ENCODE measurements at regions not wholly inside any gene's neighbourhood (a gene's known extent, or its start where the extent isn't known, plus 50 kb on each side); places are given as distances from the start of the nearest gene placed in this dataset.

GRCh38 chr2:88857274-88857741, 165.8 kb downstream of the RPIA start:
- no peak overlapping the region for H3K4me3 ChIP-seq (replicated peaks; ENCODE audit: low read depth, low read length)
- DNase-seq (ENCODE audit: low read depth): no peak
- TF ChIP-seq CTCF (IDR thresholded peaks at IDR 0.05; ENCODE audit: low read length, missing control alignments): no peak

GRCh38 chr2:88857951-88858411, 166.5 kb downstream of the RPIA start:
- no peak for TF ChIP-seq CTCF (IDR thresholded peaks at IDR 0.05; ENCODE audit: low read length, missing control alignments)
- DNase-seq (ENCODE audit: low read depth): peak; percentile 60
- no peak overlapping the region for H3K4me3 ChIP-seq (replicated peaks; ENCODE audit: low read depth, low read length)

GRCh38 chr2:88859461-88859860, 168.0 kb downstream of the RPIA start:
- no peak for TF ChIP-seq CTCF (IDR thresholded peaks at IDR 0.05; ENCODE audit: low read length, missing control alignments)
- no peak overlapping the region for H3K4me3 ChIP-seq (replicated peaks; ENCODE audit: low read depth, low read length)
- DNase-seq (ENCODE audit: low read depth): no peak

GRCh38 chr2:88860421-88861075, 169.1 kb downstream of the RPIA start:
- no peak for TF ChIP-seq CTCF (IDR thresholded peaks at IDR 0.05; ENCODE audit: low read length, missing control alignments)
- no peak for DNase-seq (ENCODE audit: low read depth)
- no peak overlapping the region for H3K4me3 ChIP-seq (replicated peaks; ENCODE audit: low read depth, low read length)

- peak; percentile 18 for DNase-seq (ENCODE audit: low read depth)
- no peak for TF ChIP-seq CTCF (IDR thresholded peaks at IDR 0.05; ENCODE audit: low read length, missing control alignments)
- no peak overlapping the region for H3K4me3 ChIP-seq (replicated peaks; ENCODE audit: low read depth, low read length)
Observed at GRCh38 chr2:88865801-88866371, 174.4 kb downstream of the RPIA start.

- no peak for TF ChIP-seq CTCF (IDR thresholded peaks at IDR 0.05; ENCODE audit: low read length, missing control alignments)
- no peak for DNase-seq (ENCODE audit: low read depth)
- H3K4me3 ChIP-seq (replicated peaks; ENCODE audit: low read depth, low read length): no peak overlapping the region
Observed at GRCh38 chr2:88866756-88867155, 175.3 kb downstream of the RPIA start.

GRCh38 chr2:88868861-88869260, 177.4 kb downstream of the RPIA start:
- TF ChIP-seq CTCF (IDR thresholded peaks at IDR 0.05; ENCODE audit: low read length, missing control alignments): no peak
- no peak for DNase-seq (ENCODE audit: low read depth)
- no peak overlapping the region for H3K4me3 ChIP-seq (replicated peaks; ENCODE audit: low read depth, low read length)
